WTC11 (cell line): ENCODE measurements at regions not wholly inside any gene's neighbourhood (a gene's known extent, or its start where the extent isn't known, plus 50 kb on each side); places are given as distances from the start of the nearest gene placed in this dataset.
"Not testable (repeated sequence)": the region's sequence is repeated elsewhere in the genome, so short reads cannot be mapped to it uniquely, and the experiment has no call there.

Source experiments
- JUN ChIP-seq: sonication (generic); formaldehyde crosslinking; IDR thresholded peaks from 2 replicates; pipeline ENCODE4 v1.8.0; 2023; ENCODE audit warnings: mild to moderate bottlenecking, missing genetic modification reagents
- RELA ChIP-seq: sonication (generic); formaldehyde crosslinking; IDR thresholded peaks from 2 replicates; pipeline ENCODE4 v1.8.1; 2022; ENCODE audit warnings: missing genetic modification reagents, mild to moderate bottlenecking, borderline replicate concordance

- not testable (repeated sequence) for TF ChIP-seq RELA; JUN (CRISPR knock-in tag)
Observed at GRCh38 chr21:7955358-7956073, 2565.9 kb upstream of the TPTE start.
